ENCODE measurements at regions not wholly inside any gene's neighbourhood (a gene's known extent, or its start where the extent isn't known, plus 50 kb on each side); places are given as distances from the start of the nearest gene placed in this dataset.

DNA sequence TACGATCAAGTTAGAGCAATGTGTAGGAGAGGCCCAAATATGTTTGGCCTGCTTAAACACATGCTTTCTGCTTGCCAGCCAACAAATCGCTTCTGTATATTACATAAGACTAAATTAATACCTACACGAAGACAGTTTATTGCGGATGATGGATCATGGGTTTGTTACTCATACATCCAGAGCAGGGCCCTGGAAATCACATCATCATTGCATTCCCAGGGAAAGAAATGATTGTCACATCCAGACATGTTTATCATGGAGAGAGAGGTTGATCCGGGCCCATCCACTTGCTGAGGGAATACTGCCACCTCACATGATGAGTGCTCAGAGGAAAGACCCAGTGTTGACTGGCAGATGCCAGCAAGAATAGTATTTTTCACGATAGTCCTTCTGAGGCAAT lies 282.6 kb downstream of the NUF2 start:
- intact Hi-C loops (cut with DNase I) = no loop called here
- H3K36me3 ChIP-seq = no peaks in the 10 kb centered on the region
- no peaks in the 10 kb centered on the region for H3K9me3 ChIP-seq
- 77% methylated on average over 6 of the region's 6 CpGs for WGBS (ENCODE audit: insufficient coverage, low coverage, low lambda C conversion rate, missing lambda C conversion rate)
- H3K4me1 ChIP-seq = no peaks in the 10 kb centered on the region
- ATAC-seq (no peak), DNase-seq (no peak)
- TF ChIP-seq, protein P1, sequence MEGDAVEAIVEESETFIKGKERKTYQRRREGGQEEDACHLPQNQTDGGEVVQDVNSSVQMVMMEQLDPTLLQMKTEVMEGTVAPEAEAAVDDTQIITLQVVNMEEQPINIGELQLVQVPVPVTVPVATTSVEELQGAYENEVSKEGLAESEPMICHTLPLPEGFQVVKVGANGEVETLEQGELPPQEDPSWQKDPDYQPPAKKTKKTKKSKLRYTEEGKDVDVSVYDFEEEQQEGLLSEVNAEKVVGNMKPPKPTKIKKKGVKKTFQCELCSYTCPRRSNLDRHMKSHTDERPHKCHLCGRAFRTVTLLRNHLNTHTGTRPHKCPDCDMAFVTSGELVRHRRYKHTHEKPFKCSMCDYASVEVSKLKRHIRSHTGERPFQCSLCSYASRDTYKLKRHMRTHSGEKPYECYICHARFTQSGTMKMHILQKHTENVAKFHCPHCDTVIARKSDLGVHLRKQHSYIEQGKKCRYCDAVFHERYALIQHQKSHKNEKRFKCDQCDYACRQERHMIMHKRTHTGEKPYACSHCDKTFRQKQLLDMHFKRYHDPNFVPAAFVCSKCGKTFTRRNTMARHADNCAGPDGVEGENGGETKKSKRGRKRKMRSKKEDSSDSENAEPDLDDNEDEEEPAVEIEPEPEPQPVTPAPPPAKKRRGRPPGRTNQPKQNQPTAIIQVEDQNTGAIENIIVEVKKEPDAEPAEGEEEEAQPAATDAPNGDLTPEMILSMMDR (IDR thresholded peaks at IDR 0.05) = no peak
- TF ChIP-seq POLR2A (IDR thresholded peaks at IDR 0.05) = no peak
- H3K27me3 ChIP-seq = no peaks in the 10 kb centered on the region
- no peak overlapping the region for H3K27ac ChIP-seq
- H3K4me3 ChIP-seq = no peak overlapping the region

DNA sequence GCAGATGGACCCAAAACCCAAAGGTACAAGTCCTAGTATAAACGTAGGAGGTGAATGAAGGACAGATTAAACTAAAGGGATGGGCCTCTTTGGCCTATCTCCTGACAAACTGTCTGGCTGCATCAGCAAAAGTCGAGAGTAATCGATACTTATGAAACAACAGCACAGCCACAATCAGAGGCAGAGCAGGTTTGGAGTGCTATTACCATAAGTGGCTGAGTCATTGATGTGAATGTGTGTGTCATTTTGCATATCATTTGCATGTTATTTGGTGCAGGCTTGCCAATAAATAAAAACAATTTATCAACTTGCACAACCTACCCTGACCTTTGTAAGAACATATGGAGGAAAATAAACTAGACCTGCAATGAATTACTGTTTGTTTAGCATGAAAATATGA lies 283.1 kb downstream of the NUF2 start:
- DNase-seq (no peak), ATAC-seq (no peak)
- H3K4me1 ChIP-seq = no peaks in the 10 kb centered on the region
- no peaks in the 10 kb centered on the region for H3K27me3 ChIP-seq
- WGBS (ENCODE audit: insufficient coverage, low coverage, low lambda C conversion rate, missing lambda C conversion rate) = 83% methylated on average over 3 of the region's 3 CpGs
- no peak overlapping the region for H3K4me3 ChIP-seq
- no peaks in the 10 kb centered on the region for H3K36me3 ChIP-seq
- TF ChIP-seq POLR2A (IDR thresholded peaks at IDR 0.05) = no peak
- TF ChIP-seq, protein P1 (IDR thresholded peaks at IDR 0.05) = no peak
- intact Hi-C loops (cut with DNase I) = no loop called here
- H3K27ac ChIP-seq = no peak overlapping the region
- H3K9me3 ChIP-seq = no peaks in the 10 kb centered on the region

DNA sequence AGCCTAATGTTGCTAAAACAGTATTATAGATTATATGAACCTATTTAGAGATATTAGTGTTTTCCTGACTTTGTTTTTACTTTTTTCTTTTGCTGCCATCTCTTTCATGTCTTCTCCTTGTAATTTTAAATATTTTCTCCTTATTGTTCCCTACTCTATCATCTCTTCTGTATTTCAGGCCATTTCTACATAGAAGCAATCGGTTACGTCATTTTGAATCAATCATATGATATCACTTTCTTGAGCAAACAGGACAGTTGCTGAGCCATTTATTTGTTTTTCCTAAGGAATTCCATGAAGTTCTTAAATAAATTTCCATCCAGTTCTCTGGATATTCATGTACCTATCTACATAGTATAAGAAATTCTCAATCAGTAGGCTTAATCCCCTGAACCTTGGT lies 287.2 kb downstream of the NUF2 start:
- TF ChIP-seq, protein P1 (IDR thresholded peaks at IDR 0.05) = no peak
- TF ChIP-seq POLR2A (IDR thresholded peaks at IDR 0.05) = no peak
- Histone ChIP-seq H3K36me3 (no peaks in the 10 kb centered on the region), H3K4me3 (no peak overlapping the region), H3K27me3 (no peaks in the 10 kb centered on the region), H3K4me1 (no peaks in the 10 kb centered on the region), H3K27ac (no peak overlapping the region), H3K9me3 (no peaks in the 10 kb centered on the region)
- 75% methylated on average over 2 of the region's 2 CpGs for WGBS (ENCODE audit: insufficient coverage, low coverage, low lambda C conversion rate, missing lambda C conversion rate)
- DNase-seq (no peak), ATAC-seq (no peak)
- intact Hi-C loops (cut with DNase I) = no loop called here

DNA sequence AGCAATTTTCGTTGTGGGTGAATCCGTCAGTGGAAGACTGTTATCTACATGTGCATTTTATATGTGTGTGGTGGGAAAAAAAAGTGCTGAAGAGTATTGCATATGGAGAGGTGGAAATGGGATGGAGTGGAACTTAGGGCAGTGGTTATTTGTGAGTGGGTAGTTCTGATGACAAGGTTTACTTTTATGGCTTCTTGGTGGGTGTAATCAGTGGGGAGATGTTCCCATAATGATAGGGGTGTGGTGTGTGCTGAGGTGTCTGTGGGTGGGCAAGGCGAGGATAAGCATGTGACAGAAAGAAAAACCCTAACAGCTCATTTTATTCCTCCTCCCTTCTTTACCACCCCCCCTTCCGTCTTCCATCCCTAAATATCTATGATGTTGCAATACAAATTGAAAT lies 288.1 kb downstream of the NUF2 start:
- 37% methylated on average over 4 of the region's 4 CpGs for WGBS (ENCODE audit: insufficient coverage, low coverage, low lambda C conversion rate, missing lambda C conversion rate)
- intact Hi-C loops (cut with DNase I) = no loop called here
- no peak for ATAC-seq

More for the DNA sequence above, 288.1 kb downstream of the NUF2 start:
- Histone ChIP-seq H3K4me1 (no peaks in the 10 kb centered on the region), H3K27me3 (no peaks in the 10 kb centered on the region), H3K9me3 (no peaks in the 10 kb centered on the region), H3K4me3 (no peak overlapping the region), H3K36me3 (no peaks in the 10 kb centered on the region), H3K27ac (no peak overlapping the region)
- DNase-seq = no peak
- no peak for TF ChIP-seq POLR2A (IDR thresholded peaks at IDR 0.05)
- TF ChIP-seq, protein P1 (IDR thresholded peaks at IDR 0.05) = no peak

Measured in right lobe of liver (tissue), 6 donors.